Activated CD4-positive, alpha-beta memory T cell treated with anti-CD3 and anti-CD28 coated beads, Interleukin-2, amount 10 ng/mL, durations not matched to agents 7 days and 5 days (primary cell): ENCODE measurements at regions not wholly inside any gene's neighbourhood (a gene's known extent, or its start where the extent isn't known, plus 50 kb on each side); places are given as distances from the start of the nearest gene placed in this dataset.

Experiments
- CTCF ChIA-PET: fragments of 350-600 bp; sonication (Branson Sonifier 250); formaldehyde crosslinking; loops from one replicate; lab custom pipeline; 2021; ENCODE audit warnings: antibody characterized with exemption, inconsistent platforms; lab: Charles Lee
- POLR2A ChIA-PET: fragments of 350-600 bp; sonication (Branson Sonifier 250); formaldehyde crosslinking; loops from one replicate; lab custom pipeline; 2021; ENCODE audit warnings: antibody characterized with exemption; lab: Charles Lee
- DNase-seq: peaks from one replicate; pipeline ENCODE4 v3.0.0-alpha.2; 2020
- H3K27ac Mint-ChIP-seq: one replicate; pipeline ENCODE4 v1.8.0; 2021; ENCODE audit warnings: mild to moderate bottlenecking, mixed read lengths
- H3K27me3 Mint-ChIP-seq: one replicate; pipeline ENCODE4 v1.8.0; 2021; ENCODE audit warnings: mixed read lengths
- H3K36me3 Mint-ChIP-seq: one replicate; pipeline ENCODE4 v1.8.0; 2021; ENCODE audit warnings: low read depth, mixed read lengths
- H3K4me1 Mint-ChIP-seq: one replicate; pipeline ENCODE4 v1.8.0; 2021; ENCODE audit warnings: mixed read lengths
- H3K4me3 Mint-ChIP-seq: one replicate; pipeline ENCODE4 v1.8.0; 2021; ENCODE audit warnings: mild to moderate bottlenecking, mixed read lengths
- H3K9me3 Mint-ChIP-seq: one replicate; pipeline ENCODE4 v1.8.0; 2021; ENCODE audit warnings: mixed read lengths

GRCh38 chr13:44759384-44760360 lies 183.5 kb upstream of the TSC22D1 start:
- no peak overlapping the region for H3K27ac Mint-ChIP-seq
- H3K27me3 Mint-ChIP-seq = peaks cover 2% of the 10 kb centered on the region
- ChIA-PET POLR2A (no interaction called here), CTCF (interaction anchor here (0.9 kb wide), 1 partner anchor 11 kb away, joined by 5 read pairs; no protein-coding TSS in a partner anchor)
- DNase-seq = no peak
- H3K4me1 Mint-ChIP-seq = peaks cover 6% of the 10 kb centered on the region
- no peaks in the 10 kb centered on the region for H3K36me3 Mint-ChIP-seq
- H3K4me3 Mint-ChIP-seq = no peak overlapping the region
- H3K9me3 Mint-ChIP-seq = no peaks in the 10 kb centered on the region

GRCh38 chr13:44758630-44759383 lies 182.7 kb upstream of the TSC22D1 start:
- ChIA-PET POLR2A (no interaction called here), CTCF (no interaction called here)
- Mint-ChIP-seq H3K36me3 (no peaks in the 10 kb centered on the region), H3K27ac (no peak overlapping the region), H3K9me3 (no peaks in the 10 kb centered on the region), H3K27me3 (peaks cover 3% of the 10 kb centered on the region), H3K4me1 (peaks cover 6% of the 10 kb centered on the region), H3K4me3 (no peak overlapping the region)
- DNase-seq = no peak

GRCh38 chr13:44757671-44758070 lies 181.5 kb upstream of the TSC22D1 start:
- no peak for DNase-seq
- POLR2A ChIA-PET = no interaction called here
- H3K9me3 Mint-ChIP-seq = no peaks in the 10 kb centered on the region
- no peak overlapping the region for H3K4me3 Mint-ChIP-seq
- no peaks in the 10 kb centered on the region for H3K36me3 Mint-ChIP-seq
- H3K27me3 Mint-ChIP-seq = peaks cover 6% of the 10 kb centered on the region
- no peak overlapping the region for H3K27ac Mint-ChIP-seq
- CTCF ChIA-PET = no interaction called here
- peaks cover 6% of the 10 kb centered on the region for H3K4me1 Mint-ChIP-seq

- ChIA-PET POLR2A (no interaction called here), CTCF (no interaction called here)
- Mint-ChIP-seq H3K4me3 (no peak overlapping the region), H3K27me3 (peaks cover 6% of the 10 kb centered on the region), H3K36me3 (no peaks in the 10 kb centered on the region), H3K27ac (no peak overlapping the region), H3K9me3 (no peaks in the 10 kb centered on the region), H3K4me1 (peaks cover 6% of the 10 kb centered on the region)
- no peak for DNase-seq
These were observed 180.2 kb upstream of the TSC22D1 start for GRCh38 chr13:44756276-44756810.

GRCh38 chr13:44755872-44756271 lies 179.7 kb upstream of the TSC22D1 start:
- POLR2A ChIA-PET = no interaction called here
- Mint-ChIP-seq H3K4me3 (no peak overlapping the region), H3K9me3 (no peaks in the 10 kb centered on the region), H3K4me1 (peaks cover 6% of the 10 kb centered on the region), H3K36me3 (no peaks in the 10 kb centered on the region), H3K27me3 (peaks cover 6% of the 10 kb centered on the region), H3K27ac (no peak overlapping the region)
- CTCF ChIA-PET = no interaction called here
- DNase-seq = no peak

- no peak overlapping the region for H3K4me3 Mint-ChIP-seq
- no peak overlapping the region for H3K27ac Mint-ChIP-seq
- POLR2A ChIA-PET = no interaction called here
- peaks cover 6% of the 10 kb centered on the region for H3K27me3 Mint-ChIP-seq
- CTCF ChIA-PET = no interaction called here
- no peaks in the 10 kb centered on the region for H3K4me1 Mint-ChIP-seq
- no peaks in the 10 kb centered on the region for H3K36me3 Mint-ChIP-seq
- no peak for DNase-seq
- no peaks in the 10 kb centered on the region for H3K9me3 Mint-ChIP-seq
These were observed 176.0 kb upstream of the TSC22D1 start for GRCh38 chr13:44752164-44752563.

GRCh38 chr13:44750630-44751029 lies 174.5 kb upstream of the TSC22D1 start:
- CTCF ChIA-PET = no interaction called here
- Mint-ChIP-seq H3K9me3 (no peaks in the 10 kb centered on the region), H3K4me1 (no peaks in the 10 kb centered on the region), H3K36me3 (no peaks in the 10 kb centered on the region), H3K27ac (no peak overlapping the region), H3K4me3 (no peak overlapping the region), H3K27me3 (peaks cover 6% of the 10 kb centered on the region)
- POLR2A ChIA-PET = no interaction called here
- no peak for DNase-seq

GRCh38 chr13:44749906-44750305 lies 173.8 kb upstream of the TSC22D1 start:
- ChIA-PET POLR2A (no interaction called here), CTCF (interaction anchor here (0.5 kb wide), 1 partner anchor 402 kb away, joined by 5 read pairs; no protein-coding TSS in a partner anchor)
- peaks cover 6% of the 10 kb centered on the region for H3K27me3 Mint-ChIP-seq

GRCh38 chr13:44748439-44748838 lies 172.3 kb upstream of the TSC22D1 start:
- peaks cover 5% of the 10 kb centered on the region for H3K27me3 Mint-ChIP-seq
- POLR2A ChIA-PET = no interaction called here

More at GRCh38 chr13:44749906-44750305, 173.8 kb upstream of the TSC22D1 start:
- no peaks in the 10 kb centered on the region for H3K4me1 Mint-ChIP-seq
- H3K4me3 Mint-ChIP-seq = no peak overlapping the region
- no peaks in the 10 kb centered on the region for H3K9me3 Mint-ChIP-seq
- no peak overlapping the region for H3K27ac Mint-ChIP-seq
- no peaks in the 10 kb centered on the region for H3K36me3 Mint-ChIP-seq
- DNase-seq = no peak

GRCh38 chr13:44747179-44747578 lies 171.0 kb upstream of the TSC22D1 start:
- Mint-ChIP-seq H3K9me3 (peaks cover 2% of the 10 kb centered on the region), H3K4me1 (no peaks in the 10 kb centered on the region), H3K27ac (no peak overlapping the region), H3K4me3 (no peak overlapping the region), H3K27me3 (peaks cover 2% of the 10 kb centered on the region), H3K36me3 (no peaks in the 10 kb centered on the region)
- DNase-seq = no peak
- POLR2A ChIA-PET = no interaction called here
- CTCF ChIA-PET = no interaction called here

More at GRCh38 chr13:44748439-44748838, 172.3 kb upstream of the TSC22D1 start:
- peaks cover 2% of the 10 kb centered on the region for H3K9me3 Mint-ChIP-seq
- no peak for DNase-seq
- CTCF ChIA-PET = no interaction called here
- H3K27ac Mint-ChIP-seq = no peak overlapping the region
- H3K36me3 Mint-ChIP-seq = no peaks in the 10 kb centered on the region
- no peaks in the 10 kb centered on the region for H3K4me1 Mint-ChIP-seq
- H3K4me3 Mint-ChIP-seq = no peak overlapping the region

GRCh38 chr13:44746690-44747089 lies 170.6 kb upstream of the TSC22D1 start:
- Mint-ChIP-seq H3K36me3 (no peaks in the 10 kb centered on the region), H3K27me3 (peaks cover 2% of the 10 kb centered on the region), H3K27ac (no peak overlapping the region), H3K4me3 (no peak overlapping the region), H3K9me3 (peaks cover 2% of the 10 kb centered on the region), H3K4me1 (no peaks in the 10 kb centered on the region)
- CTCF ChIA-PET = no interaction called here
- no peak for DNase-seq
- POLR2A ChIA-PET = no interaction called here

- CTCF ChIA-PET = no interaction called here
These were observed 168.9 kb upstream of the TSC22D1 start for GRCh38 chr13:44744880-44745633.

More at GRCh38 chr13:44744880-44745633, 168.9 kb upstream of the TSC22D1 start:
- Mint-ChIP-seq H3K4me1 (no peaks in the 10 kb centered on the region), H3K27me3 (peaks cover 2% of the 10 kb centered on the region), H3K4me3 (no peak overlapping the region), H3K27ac (no peak overlapping the region), H3K36me3 (no peaks in the 10 kb centered on the region), H3K9me3 (peaks cover 2% of the 10 kb centered on the region)
- POLR2A ChIA-PET = no interaction called here
- DNase-seq = no peak
